Spleen (tissue), 11 donors: ENCODE measurements at regions not wholly inside any gene's neighbourhood (a gene's known extent, or its start where the extent isn't known, plus 50 kb on each side); places are given as distances from the start of the nearest gene placed in this dataset.

Experiments used
- DNase-seq: peaks from one replicate; pipeline ENCODE4 v3.0.0-alpha.2; 2020
- H3K27ac ChIP-seq, 8 donors: fragments of 200-600 bp; sonication (generic) in 7 of 8; 1 replicate in 4 of 8; 2 replicates in 4 of 8; pipeline versions ENCODE4 v1.5.0 to v1.8.0; 2016 to 2021; ENCODE audit warnings: inconsistent platforms in 4 of 8, mild to moderate bottlenecking in 4 of 8, moderate library complexity in 1 of 8
- H3K27me3 ChIP-seq, 7 donors: fragments of 200-600 bp; sonication (generic) in 6 of 7; replicated peaks in 1 of 7; 1 replicate in 4 of 7; 2 replicates in 3 of 7; pipeline versions ENCODE4 v1.5.0 to v1.8.0; 2016 to 2021; ENCODE audit warnings: inconsistent platforms in 3 of 7, mild to moderate bottlenecking in 1 of 7
- H3K36me3 ChIP-seq, 6 donors: fragments of 200-600 bp; sonication (generic) in 5 of 6; 1 replicate in 4 of 6; 2 replicates in 2 of 6; pipeline versions ENCODE4 v1.5.0 to v1.8.0; 2016 to 2021; ENCODE audit warnings: inconsistent platforms in 2 of 6
- H3K4me1 ChIP-seq, 6 donors: fragments of 200-600 bp; sonication (generic) in 5 of 6; 1 replicate in 3 of 6; 2 replicates in 3 of 6; pipeline versions ENCODE4 v1.5.0 to v1.8.0; 2016 to 2021; ENCODE audit warnings: inconsistent platforms in 3 of 6
- H3K4me3 ChIP-seq, 8 donors: fragments of 200-600 bp; sonication (generic) in 7 of 8; 1 replicate in 4 of 8; 2 replicates in 4 of 8; pipeline versions ENCODE4 v1.5.0 to v1.8.0; 2016 to 2021; ENCODE audit warnings: inconsistent platforms in 4 of 8, mild to moderate bottlenecking in 4 of 8, moderate library complexity in 2 of 8
- H3K9me3 ChIP-seq, 8 donors: fragments of 200-600 bp; sonication (generic) in 7 of 8; 1 replicate in 4 of 8; 2 replicates in 4 of 8; pipeline versions ENCODE4 v1.5.0 to v1.8.0; 2016 to 2021; ENCODE audit warnings: inconsistent platforms in 4 of 8
- POLR2A ChIP-seq, 3 donors: fragments of 450-650 bp; IDR thresholded peaks; one replicate each; pipeline ENCODE4 v1.5.1; 2017; ENCODE audit warnings: antibody characterized with exemption in 3 of 3, mild to moderate bottlenecking in 1 of 3
- POLR2AphosphoS5 ChIP-seq, 3 donors: sonication (generic); formaldehyde crosslinking; IDR thresholded peaks; one replicate each; pipeline ENCODE4 v1.5.1; 2017; ENCODE audit warnings: antibody characterized with exemption in 3 of 3
- WGBS, 5 donors: extraction: QIAGEN DNeasy Blood & Tissue Kit in 3 of 5; methylation state at CpG; one replicate each; pipeline versions ENCODE4 v1.1.5 to v1.1.7; 2013 to 2018; 5-methylcytosine and 5-hydroxymethylcytosine counted together
- intact Hi-C: fragments of 100-400 bp; cut with DNase I; formaldehyde crosslinking; loops from one replicate; pipeline ENCODE4 v1.15.0; 2023; ENCODE audit warnings: low total_unique reads
- TF ChIP-seq, protein P1 (sequence below), 11 experiments: fragments of 200-600 bp in 7 of 11; fragments of 450-650 bp in 4 of 11; sonication (generic) in 4 of 11; IDR thresholded peaks in 8 of 11; conservative IDR thresholded peaks in 3 of 11; 1 replicate in 7 of 11; 2 replicates in 4 of 11; pipeline versions ENCODE4 v1.4.0 to v1.8.0; 2016 to 2021; ENCODE audit warnings: antibody characterized with exemption in 11 of 11, inconsistent platforms in 4 of 11, mild to moderate bottlenecking in 1 of 11
- donor health status: healthy with polysubstance abuse.
- donor health status: DM: no; HTN: no; CAD: no; lungs with moderate emphysema.
- donor health status: DM: no; HTN: no; CAD: no.
- donor health status: Bipolar disorder and iron deficiency.
- donor health status: healthy.
- donor health status: DM: no; HTN: no; CAD: no.
- donor health status: DM: yes; HTN: yes; CAD: no.

DNA sequence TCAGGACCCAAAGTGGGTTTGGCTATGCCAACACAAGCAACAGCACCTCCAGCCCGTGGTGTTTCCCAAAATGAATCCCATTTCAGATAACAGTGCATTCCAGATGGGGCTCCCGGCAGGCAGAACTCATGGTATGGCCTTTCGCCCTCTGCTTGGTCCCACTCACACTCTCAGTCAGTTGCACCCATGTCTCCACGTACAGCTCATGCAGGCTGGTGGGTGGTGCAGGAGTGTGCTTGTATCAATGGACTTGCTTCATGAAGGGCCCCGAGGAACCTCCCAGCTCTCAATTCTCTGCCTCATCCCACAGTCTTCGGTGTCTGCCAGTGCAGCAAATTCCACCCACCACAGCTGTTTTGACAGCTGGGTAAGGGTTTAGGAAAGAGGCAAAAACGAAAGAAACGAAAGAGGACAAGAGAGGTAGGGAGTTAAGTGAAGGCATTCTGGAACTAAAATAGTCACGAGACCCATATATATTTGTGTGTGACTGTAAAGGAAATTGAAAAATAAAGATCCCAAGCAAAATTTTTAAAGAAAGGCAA is 278.1 kb downstream of the DCDC2C start:
- Histone ChIP-seq H3K27me3 (no peaks in the 10 kb centered on the region), H3K4me1 (no peaks in the 10 kb centered on the region), H3K4me3 (no peak overlapping the region), H3K9me3 (peaks cover 0 to 16% (median 11%) of the 10 kb centered on the region in 8 donors), H3K27ac (no peak overlapping the region), H3K36me3 (no peaks in the 10 kb centered on the region)
- 71 to 81% (median 80%) methylated on average over 9 of the region's 9 CpGs for WGBS, 5 donors
- DNase-seq, result no peak
- intact Hi-C loops, result no loop called here
- TF ChIP-seq, protein P1, sequence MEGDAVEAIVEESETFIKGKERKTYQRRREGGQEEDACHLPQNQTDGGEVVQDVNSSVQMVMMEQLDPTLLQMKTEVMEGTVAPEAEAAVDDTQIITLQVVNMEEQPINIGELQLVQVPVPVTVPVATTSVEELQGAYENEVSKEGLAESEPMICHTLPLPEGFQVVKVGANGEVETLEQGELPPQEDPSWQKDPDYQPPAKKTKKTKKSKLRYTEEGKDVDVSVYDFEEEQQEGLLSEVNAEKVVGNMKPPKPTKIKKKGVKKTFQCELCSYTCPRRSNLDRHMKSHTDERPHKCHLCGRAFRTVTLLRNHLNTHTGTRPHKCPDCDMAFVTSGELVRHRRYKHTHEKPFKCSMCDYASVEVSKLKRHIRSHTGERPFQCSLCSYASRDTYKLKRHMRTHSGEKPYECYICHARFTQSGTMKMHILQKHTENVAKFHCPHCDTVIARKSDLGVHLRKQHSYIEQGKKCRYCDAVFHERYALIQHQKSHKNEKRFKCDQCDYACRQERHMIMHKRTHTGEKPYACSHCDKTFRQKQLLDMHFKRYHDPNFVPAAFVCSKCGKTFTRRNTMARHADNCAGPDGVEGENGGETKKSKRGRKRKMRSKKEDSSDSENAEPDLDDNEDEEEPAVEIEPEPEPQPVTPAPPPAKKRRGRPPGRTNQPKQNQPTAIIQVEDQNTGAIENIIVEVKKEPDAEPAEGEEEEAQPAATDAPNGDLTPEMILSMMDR (IDR thresholded peaks at IDR 0.05 in 8 of 11, conservative IDR thresholded peaks at IDR 0.05 in 3 of 11), result no peak
- TF ChIP-seq POLR2A (IDR thresholded peaks at IDR 0.05) (no peak), POLR2AphosphoS5 (IDR thresholded peaks at IDR 0.05) (no peak)

DNA sequence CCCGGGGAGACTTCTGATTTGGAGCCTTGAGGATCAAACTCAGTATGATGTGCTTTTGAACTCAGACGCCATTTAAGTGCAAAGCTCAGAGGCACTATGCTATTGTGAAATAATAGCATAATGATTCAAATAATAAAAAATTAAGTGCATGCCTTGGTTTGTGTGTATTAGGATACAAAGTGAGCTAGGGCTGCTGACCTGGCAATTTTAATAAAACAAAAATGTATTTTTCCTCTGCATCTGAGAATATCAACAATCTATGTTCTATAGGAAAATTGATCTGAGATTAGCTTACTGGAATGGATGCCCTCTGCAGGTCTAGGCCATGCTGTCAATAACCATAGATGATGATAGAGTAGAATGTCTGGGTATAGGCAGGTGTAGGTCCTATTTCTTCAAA is 278.8 kb downstream of the DCDC2C start:
- WGBS, 5 donors, result 82 to 97% (median 84%) methylated on average over 2 of the region's 2 CpGs
- Histone ChIP-seq H3K4me3 (no peak overlapping the region), H3K9me3 (peaks cover 0 to 16% (median 11%) of the 10 kb centered on the region in 8 donors), H3K4me1 (no peaks in the 10 kb centered on the region), H3K27me3 (no peaks in the 10 kb centered on the region), H3K36me3 (no peaks in the 10 kb centered on the region), H3K27ac (no peak overlapping the region)
- DNase-seq, result no peak
- TF ChIP-seq, protein P1 (IDR thresholded peaks at IDR 0.05 in 8 of 11, conservative IDR thresholded peaks at IDR 0.05 in 3 of 11), result no peak
- intact Hi-C loops, result no loop called here

DNA sequence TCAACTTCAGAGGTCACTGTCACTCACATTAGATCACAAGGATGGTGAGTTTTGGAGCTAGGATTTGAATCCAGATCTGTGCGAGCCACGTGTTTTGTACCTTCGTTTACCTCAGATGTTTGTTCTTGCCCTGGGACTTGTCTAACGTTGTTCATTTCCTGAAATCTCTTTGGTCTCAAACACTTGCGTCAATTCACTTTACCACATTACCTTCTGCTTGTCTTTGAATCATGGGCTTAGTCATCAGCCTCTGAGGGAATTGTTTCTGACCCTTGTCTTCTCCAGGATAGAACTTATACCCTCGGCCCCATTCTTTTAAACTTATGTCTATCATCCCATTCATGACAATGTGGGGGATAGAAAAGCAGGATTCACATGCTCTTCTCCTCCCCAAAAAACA is 282.7 kb downstream of the DCDC2C start:
- 82 to 86% (median 83%) methylated on average over 6 of the region's 6 CpGs for WGBS, 5 donors
- H3K4me1 ChIP-seq, result no peaks in the 10 kb centered on the region
- H3K27me3 ChIP-seq, result no peaks in the 10 kb centered on the region
- H3K4me3 ChIP-seq, result no peak overlapping the region
- peaks cover 0 to 20% (median 16%) of the 10 kb centered on the region in 8 donors for H3K9me3 ChIP-seq
- no peak overlapping the region for H3K27ac ChIP-seq
- TF ChIP-seq, protein P1 (IDR thresholded peaks at IDR 0.05 in 8 of 11, conservative IDR thresholded peaks at IDR 0.05 in 3 of 11), result no peak
- TF ChIP-seq POLR2AphosphoS5 (IDR thresholded peaks at IDR 0.05), result no peak
- TF ChIP-seq POLR2A (IDR thresholded peaks at IDR 0.05), result no peak
- intact Hi-C loops, result no loop called here
- no peak for DNase-seq
- no peaks in the 10 kb centered on the region for H3K36me3 ChIP-seq

DNA sequence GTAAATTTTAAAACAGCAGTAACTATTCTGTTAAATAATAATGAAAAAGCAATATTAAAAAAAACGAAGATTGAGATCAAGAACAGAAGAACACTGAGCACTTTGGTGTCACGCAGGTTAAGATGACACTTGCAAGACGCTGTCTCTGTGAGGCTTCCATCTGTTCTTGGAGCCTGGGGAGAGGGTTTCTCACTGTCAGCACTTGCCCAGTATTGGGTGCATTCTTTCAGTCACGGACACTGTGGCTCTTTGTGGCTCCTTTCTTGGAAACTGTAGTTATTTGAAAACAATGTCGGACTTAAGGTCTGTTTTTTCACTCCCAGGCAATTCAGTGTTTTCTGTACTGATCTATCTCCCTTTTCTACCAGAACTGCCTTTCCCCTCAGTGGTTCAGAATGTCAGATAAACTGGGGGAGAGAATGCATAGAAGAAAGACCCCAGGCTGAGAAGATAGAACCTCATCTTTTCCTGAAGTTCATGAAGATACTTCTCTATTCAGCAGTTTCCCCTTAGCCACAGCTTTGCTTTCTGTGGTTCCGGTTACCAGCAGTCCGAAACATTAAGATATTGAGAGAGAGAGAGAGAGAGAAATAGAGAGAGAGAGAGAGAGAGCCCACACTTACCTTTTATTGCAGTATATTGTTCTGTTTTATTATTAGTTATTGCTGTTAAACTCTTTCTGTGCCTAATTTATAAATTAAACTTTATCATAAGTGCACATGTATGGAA is 283.3 kb downstream of the DCDC2C start:
- TF ChIP-seq, protein P1 (IDR thresholded peaks at IDR 0.05 in 8 of 11, conservative IDR thresholded peaks at IDR 0.05 in 3 of 11), result no peak
- TF ChIP-seq POLR2A (IDR thresholded peaks at IDR 0.05), result no peak
- no peak for TF ChIP-seq POLR2AphosphoS5 (IDR thresholded peaks at IDR 0.05)
- no peak for DNase-seq
- H3K27ac ChIP-seq, result no peak overlapping the region
- peaks cover 0 to 26% (median 21%) of the 10 kb centered on the region in 8 donors for H3K9me3 ChIP-seq
- no peaks in the 10 kb centered on the region for H3K27me3 ChIP-seq
- H3K36me3 ChIP-seq, result no peaks in the 10 kb centered on the region
- no peak overlapping the region for H3K4me3 ChIP-seq
- WGBS, 5 donors, result 76 to 85% (median 81%) methylated on average over 7 of the region's 7 CpGs
- no peaks in the 10 kb centered on the region for H3K4me1 ChIP-seq
- intact Hi-C loops, result no loop called here
